Body of pancreas (tissue), 4 donors: ENCODE measurements at regions not wholly inside any gene's neighbourhood (a gene's known extent, or its start where the extent isn't known, plus 50 kb on each side); places are given as distances from the start of the nearest gene placed in this dataset.

Experiments used
- ATAC-seq: fragments of 150-250 bp; one replicate; pipeline ENCODE4 v1.9.1; 2016
- DNase-seq, 4 donors: peaks; one replicate each; pipeline ENCODE4 v3.0.0-alpha.2; 2019
- H3K27ac ChIP-seq, 4 donors: fragments of 200-600 bp; sonication (generic); 1 replicate in 3 of 4; 2 replicates in 1 of 4; pipeline versions ENCODE4 v1.5.1 to v1.6.1; 2016 to 2019; ENCODE audit warnings: mild to moderate bottlenecking in 1 of 4, mixed read lengths in 1 of 4, moderate library complexity in 1 of 4
- H3K27me3 ChIP-seq, 2 donors: fragments of 200-600 bp; sonication (generic); one replicate each; pipeline ENCODE4 v1.6.0; 2016; ENCODE audit warnings: mild to moderate bottlenecking in 1 of 2
- H3K36me3 ChIP-seq, 2 donors: fragments of 200-600 bp; sonication (generic); replicated peaks in 1 of 2; 2 replicates each; pipeline ENCODE4 v1.5.1; 2016; ENCODE audit warnings: low read depth in 2 of 2; ENCODE audit not compliant: insufficient read depth in 1 of 2
- H3K4me1 ChIP-seq: fragments of 200-600 bp; sonication (generic); one replicate; pipeline ENCODE4 v1.6.0; 2016
- H3K4me3 ChIP-seq, 2 donors: fragments of 200-600 bp; sonication (generic); 1 replicate in 1 of 2; 2 replicates in 1 of 2; pipeline ENCODE4 v1.5.1; 2016 to 2019
- H3K9me3 ChIP-seq, 3 donors: fragments of 200-600 bp; sonication (generic); 1 replicate in 2 of 3; 2 replicates in 1 of 3; pipeline ENCODE4 v1.5.1; 2016
- POLR2A ChIP-seq, 3 donors: fragments of 450-650 bp; IDR thresholded peaks; one replicate each; pipeline ENCODE4 v1.6.1; 2016; ENCODE audit warnings: antibody characterized with exemption in 3 of 3, mild to moderate bottlenecking in 2 of 3
- WGBS, 2 donors: methylation state at CpG; one replicate each; pipeline ENCODE4 v1.1.5; 2017; 5-methylcytosine and 5-hydroxymethylcytosine counted together
- intact Hi-C: fragments of 100-400 bp; cut with DNase I; formaldehyde crosslinking; loops from one replicate; pipeline ENCODE4 v1.15.1; 2023
- TF ChIP-seq, protein P1 (sequence below), 7 experiments: fragments of 450-650 bp in 4 of 7; fragments of 200-600 bp in 3 of 7; sonication (generic) in 3 of 7; IDR thresholded peaks; one replicate each; pipeline ENCODE4 v1.5.1; 2016 to 2019; ENCODE audit warnings: antibody characterized with exemption in 7 of 7

DNA sequence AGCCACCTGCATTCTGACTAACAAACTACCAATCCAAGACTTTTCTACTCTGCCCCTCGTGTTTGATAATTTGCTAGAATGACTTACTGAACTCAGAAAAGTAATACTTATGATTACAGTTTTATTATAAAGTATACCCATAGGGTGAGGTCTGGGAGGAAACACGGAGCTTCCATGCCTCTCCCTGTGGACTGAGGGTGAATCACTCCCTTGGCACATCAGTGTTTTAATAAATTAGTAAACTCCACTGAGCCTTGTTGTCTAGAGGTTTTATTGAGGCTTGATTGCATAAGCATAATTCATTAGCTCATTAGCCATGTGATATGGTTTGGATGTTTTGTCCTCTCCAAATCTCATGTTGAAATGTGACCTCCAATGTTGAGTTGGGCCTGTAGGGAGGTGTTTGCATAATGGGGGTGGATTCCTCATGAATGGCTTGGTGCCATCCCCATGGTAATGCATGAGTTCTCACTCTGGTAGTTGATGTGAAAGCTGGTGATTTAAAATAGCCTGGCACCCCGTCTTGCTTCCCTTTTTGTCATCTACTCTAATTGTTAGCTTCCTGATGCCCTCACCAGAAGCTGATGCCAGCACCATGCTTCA lies 233.6 kb upstream of the TRPC7 start:
- Histone ChIP-seq H3K4me1 (no peaks in the 10 kb centered on the region), H3K27ac (no peak overlapping the region), H3K4me3 (no peak overlapping the region), H3K27me3 (no peaks in the 10 kb centered on the region), H3K9me3 (peaks cover 0 to 11% (median 0%) of the 10 kb centered on the region in 3 donors), H3K36me3 (no peaks in the 10 kb centered on the region)
- DNase-seq (no peak), ATAC-seq (no peak)
- 52 to 57% methylated on average over 3 of the region's 3 CpGs for WGBS, 2 donors
- intact Hi-C loops, result no loop called here
- no peak for TF ChIP-seq POLR2A (IDR thresholded peaks at IDR 0.05)
- TF ChIP-seq, protein P1, sequence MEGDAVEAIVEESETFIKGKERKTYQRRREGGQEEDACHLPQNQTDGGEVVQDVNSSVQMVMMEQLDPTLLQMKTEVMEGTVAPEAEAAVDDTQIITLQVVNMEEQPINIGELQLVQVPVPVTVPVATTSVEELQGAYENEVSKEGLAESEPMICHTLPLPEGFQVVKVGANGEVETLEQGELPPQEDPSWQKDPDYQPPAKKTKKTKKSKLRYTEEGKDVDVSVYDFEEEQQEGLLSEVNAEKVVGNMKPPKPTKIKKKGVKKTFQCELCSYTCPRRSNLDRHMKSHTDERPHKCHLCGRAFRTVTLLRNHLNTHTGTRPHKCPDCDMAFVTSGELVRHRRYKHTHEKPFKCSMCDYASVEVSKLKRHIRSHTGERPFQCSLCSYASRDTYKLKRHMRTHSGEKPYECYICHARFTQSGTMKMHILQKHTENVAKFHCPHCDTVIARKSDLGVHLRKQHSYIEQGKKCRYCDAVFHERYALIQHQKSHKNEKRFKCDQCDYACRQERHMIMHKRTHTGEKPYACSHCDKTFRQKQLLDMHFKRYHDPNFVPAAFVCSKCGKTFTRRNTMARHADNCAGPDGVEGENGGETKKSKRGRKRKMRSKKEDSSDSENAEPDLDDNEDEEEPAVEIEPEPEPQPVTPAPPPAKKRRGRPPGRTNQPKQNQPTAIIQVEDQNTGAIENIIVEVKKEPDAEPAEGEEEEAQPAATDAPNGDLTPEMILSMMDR (IDR thresholded peaks at IDR 0.05), result no peak

DNA sequence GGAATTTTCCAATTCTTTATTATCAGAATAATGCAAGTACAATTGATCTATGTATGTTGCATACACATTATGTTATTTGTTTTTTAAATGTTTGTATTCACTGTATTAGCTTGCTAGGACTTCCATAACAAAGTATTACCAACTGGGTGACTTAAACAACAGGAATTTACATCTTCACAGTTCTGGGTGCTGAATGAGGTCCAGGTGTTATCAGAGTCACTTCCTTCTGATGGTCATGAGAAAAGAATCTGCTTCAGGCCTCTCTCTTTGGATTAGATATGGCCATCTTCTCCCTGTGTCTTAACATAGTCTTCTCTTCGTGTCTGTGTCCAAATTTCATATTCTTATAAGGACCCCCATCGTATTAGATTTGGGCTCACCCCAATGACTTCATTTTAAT lies 229.1 kb upstream of the TRPC7 start:
- Histone ChIP-seq H3K27me3 (no peaks in the 10 kb centered on the region), H3K36me3 (no peaks in the 10 kb centered on the region), H3K4me1 (no peaks in the 10 kb centered on the region), H3K9me3 (no peaks in the 10 kb centered on the region), H3K27ac (no peak overlapping the region), H3K4me3 (no peak overlapping the region)
- TF ChIP-seq POLR2A (IDR thresholded peaks at IDR 0.05), result no peak
- TF ChIP-seq, protein P1 (IDR thresholded peaks at IDR 0.05), result no peak
- ATAC-seq, result no peak
- intact Hi-C loops, result no loop called here
- WGBS, 2 donors, result 39 to 53% methylated on average over 2 of the region's 2 CpGs
- DNase-seq, result no peak

DNA sequence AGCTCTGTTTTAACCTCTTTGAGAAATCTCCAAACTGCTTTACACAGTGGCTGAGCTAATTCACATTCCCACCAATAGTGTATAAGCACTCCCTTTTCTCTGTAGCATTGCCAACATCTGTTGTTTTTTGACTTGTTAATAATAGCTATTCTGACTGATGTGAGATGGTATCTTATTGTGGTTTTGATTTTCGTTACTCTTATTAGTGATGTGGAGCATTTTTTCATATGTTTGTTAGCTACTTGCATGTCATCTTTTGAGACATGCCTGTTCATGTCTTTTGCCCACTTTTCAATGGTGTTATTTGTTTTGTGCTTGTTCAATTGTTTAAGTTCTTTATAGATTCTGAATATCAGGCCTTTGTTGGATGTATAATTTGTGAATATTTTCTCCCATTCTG lies 225.2 kb upstream of the TRPC7 start:
- intact Hi-C loops, result no loop called here
- TF ChIP-seq POLR2A (IDR thresholded peaks at IDR 0.05), result no peak
- TF ChIP-seq, protein P1 (IDR thresholded peaks at IDR 0.05), result no peak
- no peak overlapping the region for H3K27ac ChIP-seq
- WGBS, 2 donors, result 33 to 52% methylated on average over 1 of the region's 1 CpG
- no peaks in the 10 kb centered on the region for H3K4me1 ChIP-seq
- no peak for ATAC-seq
- H3K9me3 ChIP-seq, result no peaks in the 10 kb centered on the region
- DNase-seq, result no peak
- no peaks in the 10 kb centered on the region for H3K36me3 ChIP-seq
- H3K4me3 ChIP-seq, result no peak overlapping the region
- no peaks in the 10 kb centered on the region for H3K27me3 ChIP-seq

DNA sequence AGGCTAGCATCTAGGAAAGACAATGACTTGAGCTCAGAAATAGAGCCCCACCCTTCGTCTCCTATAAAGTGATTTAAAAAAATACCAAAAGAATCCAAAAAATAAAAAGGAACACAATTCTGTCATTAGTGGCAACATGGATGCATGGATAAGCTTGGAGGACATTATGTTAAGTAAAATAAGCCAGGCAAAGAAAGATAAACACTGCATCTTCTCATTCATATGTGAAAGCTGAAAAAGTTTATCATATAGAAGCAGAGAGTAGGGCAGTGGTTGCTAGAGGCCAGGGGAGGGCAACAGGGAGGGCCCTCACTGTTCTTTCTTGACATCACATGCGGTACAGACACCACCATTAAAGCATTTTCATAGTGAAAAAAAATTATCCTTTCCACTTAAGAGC lies 220.9 kb upstream of the TRPC7 start:
- DNase-seq (no peak), ATAC-seq (no peak)
- 62 to 73% methylated on average over 2 of the region's 2 CpGs for WGBS, 2 donors
- Histone ChIP-seq H3K4me1 (no peaks in the 10 kb centered on the region), H3K4me3 (no peak overlapping the region), H3K27me3 (no peaks in the 10 kb centered on the region), H3K9me3 (no peaks in the 10 kb centered on the region), H3K36me3 (no peaks in the 10 kb centered on the region), H3K27ac (no peak overlapping the region)
- TF ChIP-seq POLR2A (IDR thresholded peaks at IDR 0.05), result no peak
- TF ChIP-seq, protein P1 (IDR thresholded peaks at IDR 0.05), result no peak
- intact Hi-C loops, result no loop called here

DNA sequence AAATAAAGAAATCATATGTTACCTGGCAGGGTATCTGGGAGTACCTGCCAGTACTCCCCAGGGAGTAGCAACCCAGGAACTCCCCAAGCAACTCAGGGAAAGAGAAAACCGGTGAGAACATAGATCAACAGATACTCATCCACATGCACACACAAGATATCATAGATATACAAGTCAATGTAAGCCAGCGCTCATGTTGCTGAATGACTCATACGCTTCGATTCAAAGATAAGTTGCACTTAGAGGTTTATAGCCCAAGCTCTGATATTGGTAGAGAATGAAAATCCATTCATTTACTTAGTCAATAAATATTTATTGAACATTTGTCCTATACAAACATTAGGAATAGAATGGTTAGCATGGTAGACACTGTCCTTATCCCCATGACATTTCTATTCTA lies 219.1 kb upstream of the TRPC7 start:
- WGBS, 2 donors, result 82 to 83% methylated on average over 4 of the region's 4 CpGs

More for the DNA sequence above, 219.1 kb upstream of the TRPC7 start:
- no peaks in the 10 kb centered on the region for H3K9me3 ChIP-seq
- ATAC-seq (no peak), DNase-seq (no peak)
- H3K36me3 ChIP-seq, result no peaks in the 10 kb centered on the region
- no peak overlapping the region for H3K4me3 ChIP-seq
- H3K27me3 ChIP-seq, result no peaks in the 10 kb centered on the region
- H3K4me1 ChIP-seq, result no peaks in the 10 kb centered on the region
- H3K27ac ChIP-seq, result no peak overlapping the region
- TF ChIP-seq, protein P1 (IDR thresholded peaks at IDR 0.05), result no peak
- TF ChIP-seq POLR2A (IDR thresholded peaks at IDR 0.05), result no peak
- intact Hi-C loops, result no loop called here
